ENCODE measurements at regions not wholly inside any gene's neighbourhood (a gene's known extent, or its start where the extent isn't known, plus 50 kb on each side); places are given as distances from the start of the nearest gene placed in this dataset.
"Not testable (repeated sequence)": the region's sequence is repeated elsewhere in the genome, so short reads cannot be mapped to it uniquely, and the experiment has no call there.

GRCh38 chr5:128861155-128861554, 104.1 kb upstream of the SLC27A6 start:
- H3K27ac ChIP-seq (ENCODE audit: low read length); H3K4me2 ChIP-seq (ENCODE audit: low read depth, low read length, poor library complexity, severe bottlenecking); H3K4me3 ChIP-seq (ENCODE audit: low read length); DNase-seq; H4K20me1 ChIP-seq (ENCODE audit: insufficient read depth, low read depth, low read length); H3K9ac ChIP-seq (ENCODE audit: low read length); H3K4me1 ChIP-seq (ENCODE audit: low read length); H3K9me2 ChIP-seq (replicated peaks; ENCODE audit: insufficient read depth, low read length); H3K9me3 ChIP-seq (ENCODE audit: low read length); H3K79me2 ChIP-seq (ENCODE audit: low read length); H3K36me3 ChIP-seq (ENCODE audit: insufficient read depth, low read length); H3K27me3 ChIP-seq (ENCODE audit: low read length); H2AFZ ChIP-seq (ENCODE audit: low read length): not testable (repeated sequence)

GRCh38 chr5:128869970-128870369, 95.3 kb upstream of the SLC27A6 start:
- DNase-seq, result no peak
- H3K4me2 ChIP-seq (ENCODE audit: low read depth, low read length, poor library complexity, severe bottlenecking), result no peak overlapping the region
- no peak overlapping the region for H3K4me3 ChIP-seq (ENCODE audit: low read length)
- no peak overlapping the region for H3K27ac ChIP-seq (ENCODE audit: low read length)
- no peaks in the 10 kb centered on the region for H3K4me1 ChIP-seq (ENCODE audit: low read length)
- H3K9me3 ChIP-seq (ENCODE audit: low read length), result no peaks in the 10 kb centered on the region
- H3K9me2 ChIP-seq (replicated peaks; ENCODE audit: insufficient read depth, low read length), result no peaks in the 10 kb centered on the region
- no peak overlapping the region for H3K9ac ChIP-seq (ENCODE audit: low read length)
- H2AFZ ChIP-seq (ENCODE audit: low read length), result no peak overlapping the region
- H4K20me1 ChIP-seq (ENCODE audit: insufficient read depth, low read depth, low read length), result no peaks in the 10 kb centered on the region
- no peaks in the 10 kb centered on the region for H3K36me3 ChIP-seq (ENCODE audit: insufficient read depth, low read length)
- no peaks in the 10 kb centered on the region for H3K27me3 ChIP-seq (ENCODE audit: low read length)
- H3K79me2 ChIP-seq (ENCODE audit: low read length), result no peaks in the 10 kb centered on the region

- Histone ChIP-seq H3K9me2 (replicated peaks; ENCODE audit: insufficient read depth, low read length) (no peaks in the 10 kb centered on the region), H3K79me2 (ENCODE audit: low read length) (no peaks in the 10 kb centered on the region), H2AFZ (ENCODE audit: low read length) (no peak overlapping the region), H4K20me1 (ENCODE audit: insufficient read depth, low read depth, low read length) (no peaks in the 10 kb centered on the region), H3K4me1 (ENCODE audit: low read length) (no peaks in the 10 kb centered on the region), H3K36me3 (ENCODE audit: insufficient read depth, low read length) (no peaks in the 10 kb centered on the region), H3K9me3 (ENCODE audit: low read length) (no peaks in the 10 kb centered on the region), H3K4me3 (ENCODE audit: low read length) (no peak overlapping the region), H3K9ac (ENCODE audit: low read length) (no peak overlapping the region), H3K27me3 (ENCODE audit: low read length) (no peaks in the 10 kb centered on the region), H3K27ac (ENCODE audit: low read length) (no peak overlapping the region), H3K4me2 (ENCODE audit: low read depth, low read length, poor library complexity, severe bottlenecking) (no peak overlapping the region)
- DNase-seq, result no peak
Measured at GRCh38 chr5:128870373-128870772, 94.9 kb upstream of the SLC27A6 start.

- no peaks in the 10 kb centered on the region for H3K79me2 ChIP-seq (ENCODE audit: low read length)
- no peak overlapping the region for H3K9ac ChIP-seq (ENCODE audit: low read length)
- H3K4me2 ChIP-seq (ENCODE audit: low read depth, low read length, poor library complexity, severe bottlenecking), result no peak overlapping the region
- no peak overlapping the region for H3K4me3 ChIP-seq (ENCODE audit: low read length)
- H3K36me3 ChIP-seq (ENCODE audit: insufficient read depth, low read length), result no peaks in the 10 kb centered on the region
- no peak overlapping the region for H3K27ac ChIP-seq (ENCODE audit: low read length)
- no peaks in the 10 kb centered on the region for H3K9me2 ChIP-seq (replicated peaks; ENCODE audit: insufficient read depth, low read length)
- H3K4me1 ChIP-seq (ENCODE audit: low read length), result no peaks in the 10 kb centered on the region
- H3K27me3 ChIP-seq (ENCODE audit: low read length), result no peaks in the 10 kb centered on the region
- no peaks in the 10 kb centered on the region for H3K9me3 ChIP-seq (ENCODE audit: low read length)
- H2AFZ ChIP-seq (ENCODE audit: low read length), result no peak overlapping the region
- H4K20me1 ChIP-seq (ENCODE audit: insufficient read depth, low read depth, low read length), result no peaks in the 10 kb centered on the region
- no peak for DNase-seq
Measured at GRCh38 chr5:128870923-128871322, 94.4 kb upstream of the SLC27A6 start.

- Histone ChIP-seq H3K79me2 (ENCODE audit: low read length) (no peaks in the 10 kb centered on the region), H3K9me3 (ENCODE audit: low read length) (no peaks in the 10 kb centered on the region), H3K36me3 (ENCODE audit: insufficient read depth, low read length) (no peaks in the 10 kb centered on the region), H2AFZ (ENCODE audit: low read length) (no peak overlapping the region), H3K4me1 (ENCODE audit: low read length) (no peaks in the 10 kb centered on the region), H3K27ac (ENCODE audit: low read length) (no peak overlapping the region), H3K9ac (ENCODE audit: low read length) (no peak overlapping the region), H3K27me3 (ENCODE audit: low read length) (no peaks in the 10 kb centered on the region), H3K4me2 (ENCODE audit: low read depth, low read length, poor library complexity, severe bottlenecking) (no peak overlapping the region), H4K20me1 (ENCODE audit: insufficient read depth, low read depth, low read length) (no peaks in the 10 kb centered on the region), H3K9me2 (replicated peaks; ENCODE audit: insufficient read depth, low read length) (no peaks in the 10 kb centered on the region), H3K4me3 (ENCODE audit: low read length) (no peak overlapping the region)
- DNase-seq, result no peak
Measured at GRCh38 chr5:128876569-128877382, 88.5 kb upstream of the SLC27A6 start.

- H3K9me2 ChIP-seq (replicated peaks; ENCODE audit: insufficient read depth, low read length), result no peaks in the 10 kb centered on the region
- no peaks in the 10 kb centered on the region for H3K36me3 ChIP-seq (ENCODE audit: insufficient read depth, low read length)
- no peak overlapping the region for H2AFZ ChIP-seq (ENCODE audit: low read length)
- no peaks in the 10 kb centered on the region for H4K20me1 ChIP-seq (ENCODE audit: insufficient read depth, low read depth, low read length)
- no peak overlapping the region for H3K4me2 ChIP-seq (ENCODE audit: low read depth, low read length, poor library complexity, severe bottlenecking)
- no peaks in the 10 kb centered on the region for H3K79me2 ChIP-seq (ENCODE audit: low read length)
- H3K9ac ChIP-seq (ENCODE audit: low read length), result no peak overlapping the region
- no peak for DNase-seq
- no peaks in the 10 kb centered on the region for H3K4me1 ChIP-seq (ENCODE audit: low read length)
- H3K9me3 ChIP-seq (ENCODE audit: low read length), result no peaks in the 10 kb centered on the region
- no peaks in the 10 kb centered on the region for H3K27me3 ChIP-seq (ENCODE audit: low read length)
- H3K27ac ChIP-seq (ENCODE audit: low read length), result no peak overlapping the region
- no peak overlapping the region for H3K4me3 ChIP-seq (ENCODE audit: low read length)
Measured at GRCh38 chr5:128877476-128877875, 87.8 kb upstream of the SLC27A6 start.

- no peaks in the 10 kb centered on the region for H3K9me3 ChIP-seq (ENCODE audit: low read length)
- no peaks in the 10 kb centered on the region for H4K20me1 ChIP-seq (ENCODE audit: insufficient read depth, low read depth, low read length)
- H3K4me3 ChIP-seq (ENCODE audit: low read length), result no peak overlapping the region
- no peak for DNase-seq
- no peaks in the 10 kb centered on the region for H3K27me3 ChIP-seq (ENCODE audit: low read length)
- H3K9me2 ChIP-seq (replicated peaks; ENCODE audit: insufficient read depth, low read length), result no peaks in the 10 kb centered on the region
- no peak overlapping the region for H3K9ac ChIP-seq (ENCODE audit: low read length)
- H3K27ac ChIP-seq (ENCODE audit: low read length), result no peak overlapping the region
- no peak overlapping the region for H3K4me2 ChIP-seq (ENCODE audit: low read depth, low read length, poor library complexity, severe bottlenecking)
- no peaks in the 10 kb centered on the region for H3K36me3 ChIP-seq (ENCODE audit: insufficient read depth, low read length)
- no peak overlapping the region for H2AFZ ChIP-seq (ENCODE audit: low read length)
- H3K4me1 ChIP-seq (ENCODE audit: low read length), result no peaks in the 10 kb centered on the region
- no peaks in the 10 kb centered on the region for H3K79me2 ChIP-seq (ENCODE audit: low read length)
Measured at GRCh38 chr5:128881502-128882018, 83.7 kb upstream of the SLC27A6 start.

GRCh38 chr5:128885649-128886255, 79.5 kb upstream of the SLC27A6 start:
- no peak overlapping the region for H2AFZ ChIP-seq (ENCODE audit: low read length)
- no peak overlapping the region for H3K27ac ChIP-seq (ENCODE audit: low read length)
- H3K4me2 ChIP-seq (ENCODE audit: low read depth, low read length, poor library complexity, severe bottlenecking), result no peak overlapping the region
- H3K36me3 ChIP-seq (ENCODE audit: insufficient read depth, low read length), result no peaks in the 10 kb centered on the region
- no peaks in the 10 kb centered on the region for H3K9me3 ChIP-seq (ENCODE audit: low read length)
- H3K27me3 ChIP-seq (ENCODE audit: low read length), result no peaks in the 10 kb centered on the region
- no peak overlapping the region for H3K9ac ChIP-seq (ENCODE audit: low read length)
- no peak overlapping the region for H3K4me3 ChIP-seq (ENCODE audit: low read length)
- no peaks in the 10 kb centered on the region for H3K79me2 ChIP-seq (ENCODE audit: low read length)
- no peaks in the 10 kb centered on the region for H4K20me1 ChIP-seq (ENCODE audit: insufficient read depth, low read depth, low read length)
- DNase-seq, result no peak
- no peaks in the 10 kb centered on the region for H3K4me1 ChIP-seq (ENCODE audit: low read length)
- no peaks in the 10 kb centered on the region for H3K9me2 ChIP-seq (replicated peaks; ENCODE audit: insufficient read depth, low read length)
